Right atrium auricular region (tissue), 2 donors: ENCODE measurements at regions not wholly inside any gene's neighbourhood (a gene's known extent, or its start where the extent isn't known, plus 50 kb on each side); places are given as distances from the start of the nearest gene placed in this dataset.

Experiments
- DNase-seq: peaks from one replicate; pipeline ENCODE4 v3.0.0-alpha.2; 2019; ENCODE audit warnings: low spot score
- H3K27ac ChIP-seq, 2 donors: fragments of 200-600 bp; sonication (generic); 1 replicate in 1 of 2; 2 replicates in 1 of 2; pipeline ENCODE4 v1.5.1; 2016 to 2019
- H3K27me3 ChIP-seq, 2 donors: fragments of 200-600 bp; sonication (generic); one replicate each; pipeline versions ENCODE4 v1.5.1 to v1.6.0; 2017 to 2019
- H3K36me3 ChIP-seq: fragments of 200-600 bp; sonication (generic); one replicate; pipeline ENCODE4 v1.5.1; 2016
- H3K4me1 ChIP-seq, 2 donors: fragments of 200-600 bp; sonication (generic); one replicate each; pipeline versions ENCODE4 v1.5.1 to v1.6.0; 2017 to 2019
- H3K4me3 ChIP-seq, 2 donors: fragments of 200-600 bp; sonication (generic); 1 replicate in 1 of 2; 2 replicates in 1 of 2; pipeline ENCODE4 v1.5.1; 2017 to 2019; ENCODE audit warnings: mild to moderate bottlenecking in 1 of 2, moderate library complexity in 1 of 2
- H3K9me3 ChIP-seq, 2 donors: fragments of 200-600 bp; sonication (generic); one replicate each; pipeline ENCODE4 v1.5.1; 2019
- CTCF ChIP-seq, 2 donors: fragments of 200-600 bp; sonication (generic); IDR thresholded peaks; one replicate each; pipeline ENCODE4 v1.5.1; 2019; ENCODE audit warnings: antibody characterized with exemption in 2 of 2

- H3K4me1 ChIP-seq = peaks cover 0 to 6% of the 10 kb centered on the region in 2 donors
- no peaks in the 10 kb centered on the region for H3K27me3 ChIP-seq
- H3K4me3 ChIP-seq = no peak overlapping the region
- H3K36me3 ChIP-seq = no peaks in the 10 kb centered on the region
- DNase-seq = no peak
- H3K27ac ChIP-seq = no peak overlapping the region
- H3K9me3 ChIP-seq = no peaks in the 10 kb centered on the region
- no peak for TF ChIP-seq CTCF (IDR thresholded peaks at IDR 0.05)
Observed at GRCh38 chr6:111995404-111995803, 58.5 kb upstream of the CCN6 start.

- DNase-seq = no peak
- Histone ChIP-seq H3K9me3 (no peaks in the 10 kb centered on the region), H3K36me3 (no peaks in the 10 kb centered on the region), H3K4me3 (no peak overlapping the region), H3K4me1 (peaks cover 0 to 6% of the 10 kb centered on the region in 2 donors), H3K27ac (no peak overlapping the region), H3K27me3 (no peaks in the 10 kb centered on the region)
- TF ChIP-seq CTCF (IDR thresholded peaks at IDR 0.05) = no peak
Observed at GRCh38 chr6:111996144-111996865, 57.6 kb upstream of the CCN6 start.

- DNase-seq = peak; percentile 87
- TF ChIP-seq CTCF (IDR thresholded peaks at IDR 0.05) = peak; percentile 63 to 92
- Histone ChIP-seq H3K27ac (peak overlapping the region; percentile 37 to 56), H3K4me1 (peaks cover 0 to 6% of the 10 kb centered on the region in 2 donors), H3K36me3 (no peaks in the 10 kb centered on the region), H3K9me3 (no peaks in the 10 kb centered on the region), H3K4me3 (peak overlapping the region in 1 of 2 donors; percentile 33), H3K27me3 (no peaks in the 10 kb centered on the region)
Observed at GRCh38 chr6:111997078-111997852, 56.6 kb upstream of the CCN6 start.

GRCh38 chr6:111997853-111998208 is 56.1 kb upstream of the CCN6 start:
- Histone ChIP-seq H3K27me3 (no peaks in the 10 kb centered on the region), H3K4me3 (peak overlapping the region in 1 of 2 donors; percentile 33), H3K27ac (peak overlapping the region; percentile 37 to 56), H3K4me1 (peaks cover 0 to 6% of the 10 kb centered on the region in 2 donors), H3K9me3 (no peaks in the 10 kb centered on the region), H3K36me3 (no peaks in the 10 kb centered on the region)
- DNase-seq = peak; percentile 78
- no peak for TF ChIP-seq CTCF (IDR thresholded peaks at IDR 0.05)

- H3K4me1 ChIP-seq = no peaks in the 10 kb centered on the region
- H3K27ac ChIP-seq = no peak overlapping the region
- no peak for DNase-seq
- no peaks in the 10 kb centered on the region for H3K9me3 ChIP-seq
- no peak for TF ChIP-seq CTCF (IDR thresholded peaks at IDR 0.05)
- no peak overlapping the region for H3K4me3 ChIP-seq
- H3K27me3 ChIP-seq = no peaks in the 10 kb centered on the region
- H3K36me3 ChIP-seq = no peaks in the 10 kb centered on the region
Observed at GRCh38 chr6:112002307-112002706, 51.6 kb upstream of the CCN6 start.
